DND-41 (cell line): ENCODE measurements at regions not wholly inside any gene's neighbourhood (a gene's known extent, or its start where the extent isn't known, plus 50 kb on each side); places are given as distances from the start of the nearest gene placed in this dataset.

Source experiments
- EZH2 ChIP-seq: IDR thresholded peaks from 3 replicates; pipeline ENCODE4 v1.6.1; 2012; ENCODE audit warnings: borderline replicate concordance, low read depth, mild to moderate bottlenecking, moderate library complexity, low read length, inconsistent platforms; ENCODE audit not compliant: severe bottlenecking
- TF ChIP-seq, protein P1 (sequence below): IDR thresholded peaks from 2 replicates; pipeline ENCODE4 v1.5.1; 2012; ENCODE audit warnings: borderline replicate concordance, low read length, moderate library complexity, mild to moderate bottlenecking; ENCODE audit not compliant: poor library complexity, severe bottlenecking; ENCODE audit errors: extremely low read depth

- TF ChIP-seq, protein P1, sequence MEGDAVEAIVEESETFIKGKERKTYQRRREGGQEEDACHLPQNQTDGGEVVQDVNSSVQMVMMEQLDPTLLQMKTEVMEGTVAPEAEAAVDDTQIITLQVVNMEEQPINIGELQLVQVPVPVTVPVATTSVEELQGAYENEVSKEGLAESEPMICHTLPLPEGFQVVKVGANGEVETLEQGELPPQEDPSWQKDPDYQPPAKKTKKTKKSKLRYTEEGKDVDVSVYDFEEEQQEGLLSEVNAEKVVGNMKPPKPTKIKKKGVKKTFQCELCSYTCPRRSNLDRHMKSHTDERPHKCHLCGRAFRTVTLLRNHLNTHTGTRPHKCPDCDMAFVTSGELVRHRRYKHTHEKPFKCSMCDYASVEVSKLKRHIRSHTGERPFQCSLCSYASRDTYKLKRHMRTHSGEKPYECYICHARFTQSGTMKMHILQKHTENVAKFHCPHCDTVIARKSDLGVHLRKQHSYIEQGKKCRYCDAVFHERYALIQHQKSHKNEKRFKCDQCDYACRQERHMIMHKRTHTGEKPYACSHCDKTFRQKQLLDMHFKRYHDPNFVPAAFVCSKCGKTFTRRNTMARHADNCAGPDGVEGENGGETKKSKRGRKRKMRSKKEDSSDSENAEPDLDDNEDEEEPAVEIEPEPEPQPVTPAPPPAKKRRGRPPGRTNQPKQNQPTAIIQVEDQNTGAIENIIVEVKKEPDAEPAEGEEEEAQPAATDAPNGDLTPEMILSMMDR = no peak
- TF ChIP-seq EZH2 = no peak
Observed at GRCh38 chr3:74074700-74075099, 450.0 kb upstream of the PDZRN3 start.
